MCF 10A (cell line): ENCODE measurements at regions not wholly inside any gene's neighbourhood (a gene's known extent, or its start where the extent isn't known, plus 50 kb on each side); places are given as distances from the start of the nearest gene placed in this dataset.

Experiments
- BruUV-seq: library from RNA; stranded (reverse); fragments of 400-500 nt; replicated peaks from 2 replicates; lab custom pipeline; 2021; lab: Mats Ljungman, UMichigan
- CTCF ChIA-PET: fragments of 300-600 bp; sonication (Branson Sonifier 250); formaldehyde crosslinking; extraction: SDS; loops from one replicate; lab custom pipeline; 2021; ENCODE audit warnings: antibody characterized with exemption, inconsistent platforms; lab: Yijun Ruan, JAX
- POLR2A ChIA-PET: fragments of 300-600, 350-650 bp; sonication (Branson Sonifier 250); formaldehyde crosslinking; extraction: SDS; loops from one replicate; lab custom pipeline; 2020; ENCODE audit warnings: antibody characterized with exemption, inconsistent platforms; lab: Yijun Ruan, JAX
- DNase-seq: peaks from one replicate; pipeline ENCODE4 v3.0.0-alpha.2; 2018; ENCODE audit not compliant: unreplicated experiment
- H3K27ac Mint-ChIP-seq: one replicate; pipeline ENCODE4 v1.8.0; 2022; ENCODE audit warnings: mild to moderate bottlenecking, low read depth, mixed read lengths; ENCODE audit not compliant: unreplicated experiment
- H3K27me3 Mint-ChIP-seq: one replicate; pipeline ENCODE4 v1.8.0; 2022; ENCODE audit warnings: mixed read lengths; ENCODE audit not compliant: insufficient read depth, unreplicated experiment
- H3K36me3 Mint-ChIP-seq: one replicate; pipeline ENCODE4 v1.8.0; 2022; ENCODE audit warnings: mild to moderate bottlenecking, moderate library complexity, mixed read lengths; ENCODE audit not compliant: insufficient read depth, unreplicated experiment
- H3K4me1 Mint-ChIP-seq: one replicate; pipeline ENCODE4 v1.8.0; 2022; ENCODE audit warnings: mixed read lengths; ENCODE audit not compliant: insufficient read depth, unreplicated experiment
- H3K4me3 Mint-ChIP-seq: one replicate; pipeline ENCODE4 v1.8.0; 2022; ENCODE audit warnings: mild to moderate bottlenecking, moderate library complexity, mixed read lengths; ENCODE audit not compliant: unreplicated experiment
- H3K9me3 Mint-ChIP-seq: one replicate; pipeline ENCODE4 v1.8.0; 2022; ENCODE audit warnings: mixed read lengths; ENCODE audit not compliant: unreplicated experiment
- CTCF ChIP-seq: fragments of 200-600 bp; IDR thresholded peaks from one replicate; pipeline ENCODE4 v1.8.0; 2022; ENCODE audit warnings: antibody characterized with exemption, mild to moderate bottlenecking; ENCODE audit not compliant: unreplicated experiment
- intact Hi-C: fragments of 100-400 bp; cut with micrococcal nuclease; formaldehyde crosslinking; loops from 2 replicates; pipeline ENCODE4 v1.14.1; 2022

GRCh38 chr11:112765337-112765736 lies 195.9 kb upstream of the NCAM1 start:
- Mint-ChIP-seq H3K9me3 (no peaks in the 10 kb centered on the region), H3K27me3 (peaks cover 26% of the 10 kb centered on the region), H3K27ac (no peak overlapping the region), H3K4me1 (no peaks in the 10 kb centered on the region), H3K36me3 (peaks cover 4% of the 10 kb centered on the region), H3K4me3 (no peak overlapping the region)
- intact Hi-C loops: no loop called here
- no peak for TF ChIP-seq CTCF
- BruUV-seq: no TSS peak
- CTCF ChIA-PET: no interaction called here
- POLR2A ChIA-PET: no interaction called here
- DNase-seq: no peak

GRCh38 chr11:112769170-112769569 lies 192.1 kb upstream of the NCAM1 start:
- CTCF ChIA-PET: interaction anchor here (0.6 to 1.4 kb wide), 2 partner anchors 182 to 183 kb away, joined by 3 to 4 read pairs; no protein-coding TSS in a partner anchor
- no peaks in the 10 kb centered on the region for H3K9me3 Mint-ChIP-seq
- POLR2A ChIA-PET: no interaction called here
- no peak overlapping the region for H3K27ac Mint-ChIP-seq
- no peaks in the 10 kb centered on the region for H3K4me1 Mint-ChIP-seq
- H3K36me3 Mint-ChIP-seq: peaks cover 7% of the 10 kb centered on the region
- intact Hi-C loops: no loop called here
- no peak for TF ChIP-seq CTCF
- BruUV-seq: no TSS peak
- no peak for DNase-seq
- no peak overlapping the region for H3K4me3 Mint-ChIP-seq
- peaks cover 21% of the 10 kb centered on the region for H3K27me3 Mint-ChIP-seq

- Mint-ChIP-seq H3K27ac (no peak overlapping the region), H3K4me1 (no peaks in the 10 kb centered on the region), H3K36me3 (peaks cover 7% of the 10 kb centered on the region), H3K27me3 (peaks cover 21% of the 10 kb centered on the region), H3K4me3 (no peak overlapping the region), H3K9me3 (no peaks in the 10 kb centered on the region)
- no peak for TF ChIP-seq CTCF
- intact Hi-C loops: no loop called here
- no peak for DNase-seq
- BruUV-seq: no TSS peak
- ChIA-PET POLR2A (interaction anchor here (1.1 kb wide), 1 partner anchor 11 kb away, joined by 3 read pairs; no protein-coding TSS in a partner anchor), CTCF (interaction anchor here (1.4 kb wide), 1 partner anchor 182 kb away, joined by 3 read pairs; no protein-coding TSS in a partner anchor)
These were observed 191.6 kb upstream of the NCAM1 start for GRCh38 chr11:112769584-112769983.

- Mint-ChIP-seq H3K27ac (no peak overlapping the region), H3K4me3 (no peak overlapping the region), H3K36me3 (peaks cover 7% of the 10 kb centered on the region), H3K4me1 (no peaks in the 10 kb centered on the region), H3K9me3 (no peaks in the 10 kb centered on the region), H3K27me3 (peaks cover 21% of the 10 kb centered on the region)
- DNase-seq: no peak
- intact Hi-C loops: no loop called here
- ChIA-PET POLR2A (interaction anchor here (1.1 kb wide), 1 partner anchor 11 kb away, joined by 3 read pairs; no protein-coding TSS in a partner anchor), CTCF (no interaction called here)
- BruUV-seq: no TSS peak
- TF ChIP-seq CTCF: no peak
These were observed 191.2 kb upstream of the NCAM1 start for GRCh38 chr11:112770033-112770432.
